ENCODE measurements at regions not wholly inside any gene's neighbourhood (a gene's known extent, or its start where the extent isn't known, plus 50 kb on each side); places are given as distances from the start of the nearest gene placed in this dataset.

DNA sequence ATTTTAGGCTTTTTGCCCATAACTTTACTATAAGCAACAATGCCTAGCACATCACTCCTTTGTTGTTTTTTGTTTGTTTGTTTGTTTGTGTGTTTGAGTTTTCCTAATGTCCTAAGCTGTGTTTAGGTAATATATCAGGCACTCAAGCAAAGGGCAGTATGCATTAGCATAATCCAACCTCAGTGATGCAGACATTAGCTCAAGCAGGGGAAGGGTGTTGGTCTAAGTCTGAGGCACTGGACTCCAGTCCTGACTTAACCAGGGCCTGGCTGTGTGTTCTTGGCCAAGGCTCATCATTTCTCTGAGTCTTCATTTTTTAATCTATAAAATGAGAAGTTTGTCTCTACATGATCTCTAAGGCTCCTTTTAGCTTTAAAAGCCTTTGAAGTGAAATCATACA is 65.9 kb upstream of the RFC3 start:
- intact Hi-C loops (cut with DNase I), result no loop called here
- DNase-seq, result no peak
- H3K4me3 ChIP-seq, result no peak overlapping the region
- H3K9me3 ChIP-seq, result no peaks in the 10 kb centered on the region
- TF ChIP-seq, protein P1, sequence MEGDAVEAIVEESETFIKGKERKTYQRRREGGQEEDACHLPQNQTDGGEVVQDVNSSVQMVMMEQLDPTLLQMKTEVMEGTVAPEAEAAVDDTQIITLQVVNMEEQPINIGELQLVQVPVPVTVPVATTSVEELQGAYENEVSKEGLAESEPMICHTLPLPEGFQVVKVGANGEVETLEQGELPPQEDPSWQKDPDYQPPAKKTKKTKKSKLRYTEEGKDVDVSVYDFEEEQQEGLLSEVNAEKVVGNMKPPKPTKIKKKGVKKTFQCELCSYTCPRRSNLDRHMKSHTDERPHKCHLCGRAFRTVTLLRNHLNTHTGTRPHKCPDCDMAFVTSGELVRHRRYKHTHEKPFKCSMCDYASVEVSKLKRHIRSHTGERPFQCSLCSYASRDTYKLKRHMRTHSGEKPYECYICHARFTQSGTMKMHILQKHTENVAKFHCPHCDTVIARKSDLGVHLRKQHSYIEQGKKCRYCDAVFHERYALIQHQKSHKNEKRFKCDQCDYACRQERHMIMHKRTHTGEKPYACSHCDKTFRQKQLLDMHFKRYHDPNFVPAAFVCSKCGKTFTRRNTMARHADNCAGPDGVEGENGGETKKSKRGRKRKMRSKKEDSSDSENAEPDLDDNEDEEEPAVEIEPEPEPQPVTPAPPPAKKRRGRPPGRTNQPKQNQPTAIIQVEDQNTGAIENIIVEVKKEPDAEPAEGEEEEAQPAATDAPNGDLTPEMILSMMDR (IDR thresholded peaks at IDR 0.05), result no peak
- no peaks in the 10 kb centered on the region for H3K36me3 ChIP-seq
- no peak overlapping the region for H3K27ac ChIP-seq
- H3K4me1 ChIP-seq, result no peaks in the 10 kb centered on the region
- no peak for ATAC-seq
- no peaks in the 10 kb centered on the region for H3K27me3 ChIP-seq (ENCODE audit: low read depth)

DNA sequence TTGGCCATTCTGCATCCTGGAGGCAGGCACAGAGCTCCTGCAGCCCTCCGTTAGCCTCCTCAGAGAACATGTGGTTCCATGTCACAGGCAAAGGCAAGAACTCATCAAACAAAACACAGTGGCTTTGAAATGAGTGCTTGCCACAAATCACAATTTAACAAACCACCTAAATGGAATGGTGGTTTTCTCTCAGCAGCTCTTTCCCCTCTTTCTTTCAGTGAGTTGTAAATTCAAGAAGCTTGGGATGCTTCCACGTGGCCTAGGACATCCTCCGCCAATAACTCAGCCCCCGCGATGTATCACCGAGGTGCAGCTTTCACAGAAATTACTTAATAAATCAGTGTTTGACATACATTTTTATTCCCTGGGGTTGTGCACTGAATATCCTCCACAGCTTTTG is 65.4 kb upstream of the RFC3 start:
- Histone ChIP-seq H3K9me3 (no peaks in the 10 kb centered on the region), H3K4me1 (no peaks in the 10 kb centered on the region), H3K27me3 (ENCODE audit: low read depth) (no peaks in the 10 kb centered on the region), H3K4me3 (no peak overlapping the region), H3K36me3 (no peaks in the 10 kb centered on the region), H3K27ac (no peak overlapping the region)
- ATAC-seq (no peak), DNase-seq (no peak)
- TF ChIP-seq, protein P1 (IDR thresholded peaks at IDR 0.05), result no peak
- intact Hi-C loops (cut with DNase I), result no loop called here

DNA sequence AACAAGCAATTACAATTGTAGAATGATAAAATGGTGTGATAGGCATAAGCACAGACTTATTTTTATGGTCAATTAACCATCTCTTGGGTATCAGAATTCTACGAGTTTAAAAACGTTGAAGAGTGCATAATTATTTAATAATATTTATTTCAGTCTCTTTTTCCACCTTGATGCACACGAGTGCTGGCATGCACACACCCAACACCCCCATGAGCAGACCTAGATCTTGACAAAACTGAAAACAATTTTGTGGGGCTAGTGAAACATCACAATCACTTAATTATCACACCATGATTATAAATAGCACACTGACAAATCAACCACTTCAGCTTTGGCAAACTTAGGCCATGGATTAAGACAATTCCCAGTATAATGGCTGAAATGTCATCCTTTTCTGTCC is 61.0 kb upstream of the RFC3 start:
- ATAC-seq (no peak), DNase-seq (no peak)
- H3K4me1 ChIP-seq, result no peaks in the 10 kb centered on the region
- no peak overlapping the region for H3K27ac ChIP-seq
- intact Hi-C loops (cut with DNase I), result no loop called here
- no peaks in the 10 kb centered on the region for H3K9me3 ChIP-seq
- no peaks in the 10 kb centered on the region for H3K36me3 ChIP-seq
- TF ChIP-seq, protein P1 (IDR thresholded peaks at IDR 0.05), result no peak
- H3K4me3 ChIP-seq, result no peak overlapping the region
- H3K27me3 ChIP-seq (ENCODE audit: low read depth), result no peaks in the 10 kb centered on the region

DNA sequence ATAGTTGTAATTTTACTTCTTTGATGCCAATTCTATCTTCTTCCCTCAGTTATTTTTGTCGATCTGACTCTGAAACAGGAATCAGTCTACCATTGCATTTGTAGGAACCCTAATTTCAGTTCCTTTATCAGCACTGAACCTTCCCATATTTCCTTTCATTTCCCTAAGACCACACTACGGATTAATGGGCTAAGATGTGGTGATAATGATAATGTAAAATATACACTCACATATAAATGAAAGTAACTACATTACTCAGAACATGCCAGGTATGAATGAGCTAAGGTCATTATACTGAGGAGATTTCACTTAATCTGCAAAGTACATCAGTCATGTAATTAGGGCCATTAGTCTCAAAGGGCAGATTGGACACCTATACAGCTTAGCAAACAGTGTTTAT is 60.2 kb upstream of the RFC3 start:
- no peaks in the 10 kb centered on the region for H3K27me3 ChIP-seq (ENCODE audit: low read depth)
- TF ChIP-seq, protein P1 (IDR thresholded peaks at IDR 0.05), result no peak
- H3K9me3 ChIP-seq, result no peaks in the 10 kb centered on the region
- no peaks in the 10 kb centered on the region for H3K36me3 ChIP-seq
- intact Hi-C loops (cut with DNase I), result no loop called here
- no peaks in the 10 kb centered on the region for H3K4me1 ChIP-seq
- H3K27ac ChIP-seq, result no peak overlapping the region
- ATAC-seq (no peak), DNase-seq (no peak)
- no peak overlapping the region for H3K4me3 ChIP-seq

DNA sequence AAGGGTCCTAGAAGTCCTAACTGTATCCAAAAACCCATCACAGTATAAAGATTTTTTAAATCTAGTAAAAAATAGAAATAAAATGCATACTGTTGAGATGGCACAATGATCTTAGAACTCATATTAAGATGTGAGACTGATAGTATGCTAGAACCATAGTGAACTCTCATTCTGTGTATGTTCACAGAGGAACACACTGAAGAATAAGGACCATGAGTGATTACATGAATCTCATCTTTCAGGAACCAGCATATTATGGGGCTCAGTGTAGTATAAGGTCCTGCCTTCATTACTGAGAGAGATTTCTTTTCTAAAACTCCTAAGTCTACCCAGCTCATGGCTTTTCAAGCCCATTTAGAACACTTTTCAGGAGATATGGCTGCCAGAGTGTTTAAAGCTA is 59.8 kb upstream of the RFC3 start:
- Histone ChIP-seq H3K4me3 (no peak overlapping the region), H3K27me3 (ENCODE audit: low read depth) (no peaks in the 10 kb centered on the region), H3K27ac (no peak overlapping the region), H3K36me3 (no peaks in the 10 kb centered on the region), H3K4me1 (no peaks in the 10 kb centered on the region), H3K9me3 (no peaks in the 10 kb centered on the region)
- TF ChIP-seq, protein P1 (IDR thresholded peaks at IDR 0.05), result no peak
- DNase-seq (no peak), ATAC-seq (no peak)
- intact Hi-C loops (cut with DNase I), result no loop called here

DNA sequence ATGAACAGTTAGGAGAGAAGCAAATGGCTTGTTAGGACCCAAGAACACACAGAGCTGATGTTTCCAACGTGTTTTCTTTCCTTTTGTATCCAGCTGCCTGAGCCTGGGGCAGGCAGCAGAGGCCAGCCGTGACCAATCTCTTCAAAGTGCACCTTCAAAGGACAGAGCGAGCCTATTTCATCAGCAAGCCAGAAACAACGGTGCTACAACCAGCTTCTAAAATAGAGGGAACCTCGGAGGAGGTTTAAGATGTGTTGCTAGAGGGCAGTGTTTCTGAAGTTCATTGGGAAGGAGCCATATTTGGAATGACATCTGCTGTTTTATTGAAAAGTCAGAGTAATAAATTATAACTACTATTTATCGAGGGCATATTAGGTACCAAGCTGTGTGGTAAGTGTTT is 56.2 kb upstream of the RFC3 start:
- Histone ChIP-seq H3K27me3 (ENCODE audit: low read depth) (no peaks in the 10 kb centered on the region), H3K9me3 (no peaks in the 10 kb centered on the region), H3K4me3 (no peak overlapping the region), H3K27ac (no peak overlapping the region), H3K4me1 (no peaks in the 10 kb centered on the region), H3K36me3 (no peaks in the 10 kb centered on the region)
- intact Hi-C loops (cut with DNase I), result no loop called here
- no peak for DNase-seq
- ATAC-seq, result no peak
- TF ChIP-seq, protein P1 (IDR thresholded peaks at IDR 0.05), result no peak

Data from lower lobe of right lung (tissue), 2 donors.